Breast epithelium (tissue), 3 donors: ENCODE measurements at regions not wholly inside any gene's neighbourhood (a gene's known extent, or its start where the extent isn't known, plus 50 kb on each side); places are given as distances from the start of the nearest gene placed in this dataset.

Source experiments
- CTCF ChIP-seq, 3 donors: fragments of 450-650 bp; IDR thresholded peaks; one replicate each; pipeline ENCODE4 v1.5.1; 2016 to 2017; ENCODE audit warnings: antibody characterized with exemption in 3 of 3, mild to moderate bottlenecking in 3 of 3, moderate library complexity in 3 of 3
- POLR2A ChIP-seq: fragments of 450-650 bp; IDR thresholded peaks from one replicate; pipeline ENCODE4 v1.6.1; 2016; ENCODE audit warnings: antibody characterized with exemption, mild to moderate bottlenecking, moderate library complexity
- POLR2AphosphoS5 ChIP-seq, 3 donors: sonication (generic); formaldehyde crosslinking; IDR thresholded peaks; one replicate each; pipeline ENCODE4 v1.6.1; 2017; ENCODE audit warnings: antibody characterized with exemption in 3 of 3

DNA sequence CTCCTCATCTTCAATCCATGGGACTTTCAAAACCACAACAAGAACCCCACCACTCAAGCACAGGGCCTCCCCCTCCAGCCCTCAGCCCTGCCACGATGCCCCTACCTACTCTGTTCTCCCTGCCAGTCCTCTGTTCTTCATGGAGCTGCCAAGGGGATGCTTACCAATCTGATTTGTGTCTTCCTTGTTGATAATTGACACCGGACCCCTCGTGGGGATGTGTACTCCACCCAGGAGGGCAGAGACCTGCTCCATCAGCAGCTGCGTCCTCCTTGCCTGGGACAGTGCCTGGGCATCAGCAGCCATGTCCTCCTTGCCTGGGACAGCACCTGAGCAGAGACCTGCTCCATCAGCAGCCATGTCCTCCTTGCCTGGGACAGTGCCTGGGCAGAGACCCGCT, 1489.2 kb downstream of the TBC1D22A start:
- TF ChIP-seq CTCF (IDR thresholded peaks at IDR 0.05) (no peak), POLR2A (no peak), POLR2AphosphoS5 (IDR thresholded peaks at IDR 0.05) (no peak)
